Upper lobe of left lung (tissue), 6 donors: ENCODE measurements at regions not wholly inside any gene's neighbourhood (a gene's known extent, or its start where the extent isn't known, plus 50 kb on each side); places are given as distances from the start of the nearest gene placed in this dataset.

Experiments
- ATAC-seq, 2 donors: fragments of 200-7000 bp; cut with Tn5 transposase; one replicate each; pipeline ENCODE4 v1.9.1; 2022; ENCODE audit warnings: mild to moderate bottlenecking in 2 of 2, moderate library complexity in 2 of 2; ENCODE audit not compliant: low FRiP score in 2 of 2
- DNase-seq, 2 donors: peaks; one replicate each; pipeline ENCODE4 v3.0.0-alpha.2; 2019 to 2020
- H3K27ac ChIP-seq, 4 donors: fragments of 200-600 bp; sonication (generic); one replicate each; pipeline ENCODE4 v1.5.1; 2016 to 2019
- H3K27me3 ChIP-seq, 4 donors: fragments of 200-600 bp; sonication (generic); one replicate each; pipeline ENCODE4 v1.5.1; 2017 to 2019
- H3K36me3 ChIP-seq, 4 donors: fragments of 200-600 bp; sonication (generic); one replicate each; pipeline ENCODE4 v1.5.1; 2016 to 2019
- H3K4me1 ChIP-seq, 4 donors: fragments of 200-600 bp; sonication (generic); one replicate each; pipeline ENCODE4 v1.5.1; 2018 to 2019
- H3K4me3 ChIP-seq, 4 donors: fragments of 200-600 bp; sonication (generic); one replicate each; pipeline ENCODE4 v1.5.1; 2017 to 2019; ENCODE audit warnings: mild to moderate bottlenecking in 2 of 4, moderate library complexity in 1 of 4
- H3K9me3 ChIP-seq, 4 donors: fragments of 200-600 bp; sonication (generic); one replicate each; pipeline ENCODE4 v1.5.1; 2018 to 2019
- CTCF ChIP-seq, 6 experiments: fragments of 450-650 bp in 4 of 6; fragments of 200-600 bp in 2 of 6; sonication (generic) in 2 of 6; IDR thresholded peaks; one replicate each; pipeline ENCODE4 v1.5.1; 2016 to 2019; ENCODE audit warnings: antibody characterized with exemption in 6 of 6
- EP300 ChIP-seq, 4 donors: sonication (generic); formaldehyde crosslinking; IDR thresholded peaks; one replicate each; pipeline ENCODE4 v1.5.1; 2017; ENCODE audit warnings: antibody characterized with exemption in 4 of 4, control low read depth in 2 of 4
- POLR2A ChIP-seq, 4 donors: fragments of 450-650 bp; IDR thresholded peaks; one replicate each; pipeline ENCODE4 v1.5.1; 2016 to 2017; ENCODE audit warnings: antibody characterized with exemption in 4 of 4, mild to moderate bottlenecking in 2 of 4
- POLR2AphosphoS5 ChIP-seq, 2 donors: sonication (generic); formaldehyde crosslinking; IDR thresholded peaks; one replicate each; pipeline ENCODE4 v1.5.1; 2017; ENCODE audit warnings: antibody characterized with exemption in 2 of 2
- WGBS, 2 donors: methylation state at CpG; one replicate each; pipeline ENCODE4 v1.1.5; 2017 to 2018; 5-methylcytosine and 5-hydroxymethylcytosine counted together
- donor health status: DM: no; HTN: no; CAD: no; lungs with moderate emphysema.
- donor health status: DM: no; HTN: yes; CAD: no; lungs with severe emphysema.

GRCh38 chr4:53832549-53832948 lies 231.9 kb downstream of the CHIC2 start:
- H3K4me3 ChIP-seq: no peak overlapping the region
- H3K4me1 ChIP-seq: no peaks in the 10 kb centered on the region
- TF ChIP-seq POLR2A (IDR thresholded peaks at IDR 0.05) (no peak), POLR2AphosphoS5 (IDR thresholded peaks at IDR 0.05) (no peak), EP300 (IDR thresholded peaks at IDR 0.05) (no peak), CTCF (IDR thresholded peaks at IDR 0.05) (no peak)
- no peaks in the 10 kb centered on the region for H3K27me3 ChIP-seq
- H3K27ac ChIP-seq: no peak overlapping the region
- WGBS, 2 donors: 93 to 100% methylated on average over 1 of the region's 1 CpG
- DNase-seq: no peak
- no peak for ATAC-seq
- H3K9me3 ChIP-seq: peaks cover 0 to 14% (median 12%) of the 10 kb centered on the region in 4 donors
- H3K36me3 ChIP-seq: no peaks in the 10 kb centered on the region

DNA sequence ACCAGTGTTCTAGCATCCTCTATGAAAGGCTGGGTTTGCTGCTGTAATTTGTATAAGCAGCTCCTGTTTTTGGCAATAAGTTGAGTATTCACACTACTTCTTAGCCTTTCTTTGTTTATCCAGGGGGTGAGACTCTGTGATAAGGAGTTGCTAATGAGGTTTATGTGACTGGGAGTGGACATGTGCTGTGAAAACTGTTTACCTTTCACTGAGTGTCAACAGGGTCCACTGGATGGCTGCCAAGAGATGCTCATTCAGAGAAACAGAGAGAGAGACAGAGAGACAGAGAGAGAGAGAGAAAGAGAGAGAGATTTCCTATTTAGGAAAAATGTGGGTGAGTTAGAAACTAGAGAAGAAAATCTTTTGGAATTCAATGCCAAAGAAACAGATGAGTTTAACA lies 233.9 kb downstream of the CHIC2 start:
- TF ChIP-seq POLR2A (IDR thresholded peaks at IDR 0.05) (no peak), EP300 (IDR thresholded peaks at IDR 0.05) (no peak), CTCF (IDR thresholded peaks at IDR 0.05) (no peak), POLR2AphosphoS5 (IDR thresholded peaks at IDR 0.05) (no peak)
- ATAC-seq: no peak
- no peaks in the 10 kb centered on the region for H3K27me3 ChIP-seq

DNA sequence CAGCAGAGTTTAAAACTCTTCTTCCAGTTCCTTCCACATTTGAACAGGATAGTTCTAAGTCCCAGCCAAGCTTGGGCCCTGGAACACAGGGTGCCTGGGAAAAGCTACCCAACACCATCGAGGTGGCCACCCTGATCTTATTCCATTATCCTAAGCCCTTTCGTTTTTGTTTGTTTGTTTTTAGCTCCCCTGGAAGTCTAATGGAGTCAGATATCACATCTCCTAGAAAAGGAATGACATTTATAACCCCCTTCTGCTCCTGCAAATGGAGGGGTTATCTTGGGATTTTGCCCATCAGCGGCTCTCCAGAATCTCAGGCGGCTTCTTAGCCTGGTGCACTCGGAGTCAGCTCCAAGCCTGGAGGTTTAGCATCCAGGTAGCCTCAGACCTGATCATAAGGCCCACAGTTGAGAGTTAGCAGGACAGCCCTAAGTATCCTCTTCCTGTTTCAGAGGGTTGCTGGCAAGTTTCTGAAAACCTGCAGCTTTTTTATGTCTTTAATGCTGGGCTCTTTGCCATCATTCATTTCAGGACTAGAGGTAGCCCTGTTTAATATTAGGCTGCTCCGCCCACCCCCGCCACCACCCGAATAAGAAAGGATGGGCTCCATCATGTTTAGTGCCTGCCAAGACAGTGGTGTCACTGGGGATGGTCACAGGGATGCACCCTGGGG lies 230.0 kb upstream of the LNX1 start:
- H3K4me1 ChIP-seq: no peaks in the 10 kb centered on the region
- 66 to 70% methylated on average over 8 of the region's 8 CpGs for WGBS, 2 donors
- no peak for ATAC-seq
- TF ChIP-seq CTCF (IDR thresholded peaks at IDR 0.05) (no peak), POLR2AphosphoS5 (IDR thresholded peaks at IDR 0.05) (no peak), POLR2A (IDR thresholded peaks at IDR 0.05) (no peak), EP300 (IDR thresholded peaks at IDR 0.05) (no peak)
- DNase-seq: no peak
- no peak overlapping the region for H3K4me3 ChIP-seq
- no peak overlapping the region for H3K27ac ChIP-seq
- H3K9me3 ChIP-seq: no peaks in the 10 kb centered on the region
- H3K27me3 ChIP-seq: no peaks in the 10 kb centered on the region
- H3K36me3 ChIP-seq: no peaks in the 10 kb centered on the region

More for the DNA sequence above, 233.9 kb downstream of the CHIC2 start:
- H3K27ac ChIP-seq: no peak overlapping the region
- H3K36me3 ChIP-seq: no peaks in the 10 kb centered on the region
- no peak overlapping the region for H3K4me3 ChIP-seq
- no peak for DNase-seq
- H3K4me1 ChIP-seq: no peaks in the 10 kb centered on the region
- H3K9me3 ChIP-seq: peaks cover 0 to 14% (median 12%) of the 10 kb centered on the region in 4 donors

DNA sequence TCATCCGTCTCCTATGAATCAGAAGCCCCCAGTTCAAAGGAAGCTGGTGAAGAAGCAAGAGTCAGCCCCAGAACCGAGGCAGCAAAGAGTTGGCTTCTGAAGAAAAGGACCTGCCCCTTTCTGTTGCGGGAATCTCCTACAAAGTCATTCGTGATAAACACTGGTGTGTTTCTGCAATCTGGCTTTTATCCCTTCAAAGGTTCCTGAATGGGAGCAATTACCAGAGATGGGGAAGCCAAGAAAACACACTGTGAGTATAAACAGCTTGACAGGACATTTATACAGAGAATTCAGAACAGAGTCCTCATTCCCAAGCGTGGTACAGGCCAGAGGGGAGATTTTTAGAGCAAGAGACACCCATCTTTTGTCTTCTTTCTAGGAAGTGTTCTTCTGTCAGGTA lies 226.8 kb upstream of the LNX1 start:
- H3K4me3 ChIP-seq: no peak overlapping the region
- no peaks in the 10 kb centered on the region for H3K4me1 ChIP-seq
- ATAC-seq (no peak), DNase-seq (no peak)
- H3K27me3 ChIP-seq: no peaks in the 10 kb centered on the region
- no peaks in the 10 kb centered on the region for H3K36me3 ChIP-seq
- H3K27ac ChIP-seq: peak overlapping the region in 1 of 4 donors; percentile 49
- 46 to 58% methylated on average over 5 of the region's 5 CpGs for WGBS, 2 donors
- no peak for TF ChIP-seq CTCF (IDR thresholded peaks at IDR 0.05)
- TF ChIP-seq POLR2A (IDR thresholded peaks at IDR 0.05): no peak
- no peak for TF ChIP-seq EP300 (IDR thresholded peaks at IDR 0.05)
- no peak for TF ChIP-seq POLR2AphosphoS5 (IDR thresholded peaks at IDR 0.05)
- no peaks in the 10 kb centered on the region for H3K9me3 ChIP-seq

- 43 to 48% methylated on average over 10 of the region's 10 CpGs for WGBS, 2 donors
- DNase-seq (no peak), ATAC-seq (peak in 1 of 2 donors; percentile 45)
- Histone ChIP-seq H3K9me3 (no peaks in the 10 kb centered on the region), H3K4me1 (no peaks in the 10 kb centered on the region), H3K36me3 (no peaks in the 10 kb centered on the region), H3K27ac (peak overlapping the region in 1 of 4 donors; percentile 30), H3K27me3 (no peaks in the 10 kb centered on the region), H3K4me3 (no peak overlapping the region)
- TF ChIP-seq CTCF (IDR thresholded peaks at IDR 0.05) (no peak), EP300 (IDR thresholded peaks at IDR 0.05) (no peak), POLR2A (IDR thresholded peaks at IDR 0.05) (no peak), POLR2AphosphoS5 (IDR thresholded peaks at IDR 0.05) (no peak)
Observed at GRCh38 chr4:53816561-53816960, 225.3 kb upstream of the LNX1 start.
